ENCODE measurements at regions not wholly inside any gene's neighbourhood (a gene's known extent, or its start where the extent isn't known, plus 50 kb on each side); places are given as distances from the start of the nearest gene placed in this dataset.

DNA sequence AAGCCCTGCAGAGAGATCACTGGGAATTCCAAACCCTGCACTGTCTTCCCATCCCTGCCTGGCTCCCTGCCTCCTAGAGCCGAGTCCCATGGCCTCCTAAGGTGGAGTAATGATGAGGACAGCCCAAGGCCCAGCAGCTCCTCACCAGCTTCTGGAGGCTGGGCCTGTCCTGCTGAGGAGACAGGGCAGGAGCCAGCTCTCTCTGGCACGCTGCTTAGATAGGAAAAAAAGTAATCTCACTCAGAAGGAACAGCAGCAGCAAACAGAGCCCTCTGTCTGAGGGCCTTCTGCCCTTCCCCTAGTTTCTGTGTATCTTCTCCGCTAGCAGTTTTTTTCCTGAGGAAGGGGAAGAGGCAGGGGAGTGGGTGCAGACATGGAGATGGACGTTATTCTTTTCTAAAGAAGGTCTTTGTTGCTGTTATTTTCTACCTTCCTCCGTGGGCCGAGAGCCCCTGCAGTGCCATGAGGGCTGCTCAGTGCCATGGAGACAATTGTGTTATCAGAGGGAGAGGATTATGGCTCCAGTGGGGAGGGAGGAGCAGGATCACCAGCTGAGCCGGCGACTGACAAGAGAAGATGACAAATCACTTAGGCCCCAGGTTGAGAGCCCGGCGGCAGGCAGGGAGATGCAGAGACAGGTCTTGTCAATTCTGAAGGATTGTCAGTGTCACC, 315.3 kb downstream of the BUD13 start:
- DNase-seq (ENCODE audit: low read depth in 3 of 3, low spot score in 2 of 3): no peak

DNA sequence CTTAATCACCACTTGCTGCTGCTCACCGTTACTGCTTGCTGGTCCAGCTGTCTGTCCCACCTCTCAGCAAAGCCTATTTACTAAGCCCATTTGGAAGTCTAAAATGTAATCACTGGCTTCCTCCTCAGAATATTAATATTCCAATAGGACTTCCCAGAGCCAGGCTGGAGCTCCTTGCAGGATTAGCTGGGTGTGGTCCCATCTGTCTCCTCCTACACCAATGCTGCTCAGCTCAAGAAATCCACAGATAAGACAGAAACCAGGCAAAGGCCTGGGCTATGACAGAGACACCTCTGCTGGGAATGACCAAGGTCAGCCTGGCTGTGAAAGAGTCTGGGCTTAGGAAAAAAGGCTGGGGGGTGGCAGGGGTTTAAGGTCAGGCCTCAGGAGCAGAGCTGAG, 317.8 kb downstream of the BUD13 start:
- DNase-seq (ENCODE audit: low read depth in 3 of 3, low spot score in 2 of 3): no peak

DNA sequence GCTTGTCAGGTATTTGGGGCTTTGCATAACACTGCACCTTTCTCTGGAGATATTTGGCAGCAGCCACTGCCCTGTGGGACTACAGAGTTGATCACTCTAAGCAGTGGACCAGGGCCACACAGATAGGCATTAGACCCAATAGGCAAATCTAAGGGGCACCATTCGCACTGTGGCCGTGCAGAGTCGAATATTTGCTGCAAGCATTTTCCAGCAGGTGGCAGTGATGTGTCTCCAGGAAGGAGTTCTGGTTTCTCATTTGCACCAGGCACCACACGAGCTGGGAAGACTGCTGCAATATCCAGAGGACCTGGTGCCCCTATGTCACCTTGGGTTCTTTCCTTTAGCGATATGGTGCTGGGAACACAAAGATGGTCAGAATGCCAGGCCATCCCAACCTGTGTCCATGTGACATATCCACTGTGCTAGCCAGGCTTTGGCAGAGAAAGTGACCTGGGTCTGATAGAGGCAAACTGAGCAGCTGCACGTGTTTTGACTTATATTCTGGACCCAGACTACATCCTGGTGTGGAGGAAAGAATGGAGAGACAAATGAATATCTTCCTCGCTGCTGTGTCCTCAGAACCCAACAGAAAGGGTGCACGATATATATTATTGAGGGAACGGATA, 318.7 kb downstream of the BUD13 start:
- no peak for DNase-seq (ENCODE audit: low read depth in 3 of 3, low spot score in 2 of 3)

DNA sequence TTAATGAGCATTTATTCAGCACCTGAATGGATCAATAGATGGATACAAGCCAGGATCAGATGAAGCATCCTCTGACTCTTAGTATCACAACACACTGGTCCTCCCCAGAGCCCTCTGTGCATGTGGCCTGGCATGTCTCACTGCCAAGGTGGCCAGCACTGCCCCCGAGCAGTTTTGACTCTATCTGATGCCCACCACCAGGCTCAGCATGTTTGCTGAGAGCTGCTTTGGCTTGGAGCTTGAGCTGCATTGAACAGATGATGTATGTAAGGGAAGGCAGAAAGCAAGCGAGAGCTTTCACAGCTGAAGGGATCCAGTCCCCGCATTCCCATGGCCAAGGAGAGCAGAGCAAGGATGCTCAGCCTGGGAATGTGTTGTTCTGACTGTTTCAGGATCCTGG, 320.3 kb downstream of the BUD13 start:
- no peak for DNase-seq (ENCODE audit: low read depth in 3 of 3, low spot score in 2 of 3)

DNA sequence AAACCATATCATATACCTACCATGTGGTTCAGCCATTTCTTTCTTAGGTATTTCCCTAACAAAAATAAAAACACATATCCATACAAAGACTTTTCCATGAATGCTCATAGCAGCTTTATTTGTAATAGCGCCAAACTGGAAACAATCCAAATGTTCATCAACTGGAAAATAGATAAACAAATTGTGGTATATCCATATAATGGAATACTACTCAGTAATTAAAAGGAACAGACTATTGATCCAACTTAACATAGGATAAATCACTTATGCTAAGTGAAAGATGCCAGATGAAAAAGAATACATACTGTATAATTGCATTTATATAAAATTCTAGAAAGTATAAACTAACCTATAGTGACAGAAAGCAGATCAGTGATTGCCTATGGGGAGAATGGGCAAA, 323.3 kb downstream of the BUD13 start:
- no peak for DNase-seq (ENCODE audit: low read depth in 3 of 3, low spot score in 2 of 3)

- no peak for DNase-seq (ENCODE audit: low read depth in 3 of 3, low spot score in 2 of 3)
Observed at GRCh38 chr11:116446048-116446941, 326.5 kb downstream of the BUD13 start.

DNA sequence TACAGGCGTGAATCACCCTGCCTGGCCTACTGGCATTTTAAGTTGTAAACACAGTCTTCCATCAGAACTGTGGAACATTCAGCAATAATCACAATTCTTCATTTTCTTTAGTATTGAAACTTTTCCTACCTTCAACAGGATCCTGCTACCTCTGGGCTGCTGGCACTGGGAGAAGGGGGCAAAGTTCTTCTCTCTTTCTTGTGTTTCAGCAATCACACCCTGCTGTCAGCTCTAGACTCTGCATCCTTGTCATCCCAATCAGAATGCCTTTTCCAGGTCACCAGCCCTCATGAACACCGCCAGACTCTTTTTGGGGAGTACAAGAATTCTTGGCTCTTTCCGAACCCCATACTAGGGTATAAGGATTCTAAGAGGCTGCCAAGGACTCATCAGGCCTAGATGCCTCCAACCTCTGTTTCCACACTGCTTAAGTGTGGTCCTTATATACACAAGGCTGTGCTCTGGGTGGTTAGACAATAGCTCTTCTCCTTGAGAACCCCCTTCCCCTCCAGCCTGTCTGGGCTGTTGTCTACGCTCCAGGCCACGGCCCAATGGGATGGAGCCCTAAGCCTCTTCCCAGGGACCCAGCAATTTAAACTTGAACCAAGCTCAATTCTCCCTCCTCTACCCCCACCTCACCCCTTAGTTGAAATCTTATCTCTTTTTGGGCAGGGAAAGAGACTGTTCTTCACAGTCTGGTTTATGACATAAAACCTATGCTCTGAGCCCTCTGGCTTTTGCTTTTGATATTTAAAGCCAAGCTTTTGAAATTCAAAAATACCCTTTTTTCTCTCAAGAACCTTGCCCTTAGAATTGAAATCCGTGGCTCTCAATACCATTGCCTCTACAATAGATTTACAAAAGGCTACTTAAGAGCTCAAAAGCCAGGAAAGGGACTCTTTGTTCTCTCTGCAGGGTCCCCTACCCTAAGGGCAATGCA, 327.4 kb downstream of the BUD13 start:
- no peak for DNase-seq (ENCODE audit: low read depth in 3 of 3, low spot score in 2 of 3)

DNA sequence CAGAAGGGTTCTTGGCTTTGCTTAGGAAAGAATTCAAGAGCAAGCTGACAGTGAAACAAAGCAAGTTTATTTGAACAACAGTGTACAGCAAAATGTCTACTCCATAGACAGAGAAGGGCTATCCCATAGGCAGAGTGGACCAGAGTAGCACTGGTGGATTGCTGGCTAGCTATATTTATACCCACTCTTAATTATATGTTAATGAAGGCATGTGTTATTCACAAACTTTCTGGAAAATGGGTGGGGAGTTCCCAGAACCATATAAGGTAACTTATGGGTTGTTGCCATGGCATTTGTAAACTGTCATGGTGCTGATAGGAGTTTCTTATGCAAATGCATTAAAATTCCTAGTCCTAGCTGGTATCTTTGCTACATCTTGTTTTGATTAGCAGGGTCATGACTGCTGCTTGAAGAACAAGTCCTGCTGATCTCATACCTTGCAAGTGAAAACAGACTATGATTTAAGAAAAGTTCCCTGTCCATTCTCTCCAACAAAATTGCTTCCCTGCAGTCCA, 330.5 kb downstream of the BUD13 start:
- no peak for DNase-seq (ENCODE audit: low read depth in 3 of 3, low spot score in 2 of 3)

- no peak for DNase-seq (ENCODE audit: low read depth in 3 of 3, low spot score in 2 of 3)
Observed at GRCh38 chr11:116439361-116439677, 333.5 kb downstream of the BUD13 start.

- DNase-seq (ENCODE audit: low read depth in 3 of 3, low spot score in 2 of 3): no peak
Observed at GRCh38 chr11:116438651-116439360, 334.0 kb downstream of the BUD13 start.

- no peak for DNase-seq (ENCODE audit: low read depth in 3 of 3, low spot score in 2 of 3)
Observed at GRCh38 chr11:116434986-116435385, 337.8 kb downstream of the BUD13 start.

DNA sequence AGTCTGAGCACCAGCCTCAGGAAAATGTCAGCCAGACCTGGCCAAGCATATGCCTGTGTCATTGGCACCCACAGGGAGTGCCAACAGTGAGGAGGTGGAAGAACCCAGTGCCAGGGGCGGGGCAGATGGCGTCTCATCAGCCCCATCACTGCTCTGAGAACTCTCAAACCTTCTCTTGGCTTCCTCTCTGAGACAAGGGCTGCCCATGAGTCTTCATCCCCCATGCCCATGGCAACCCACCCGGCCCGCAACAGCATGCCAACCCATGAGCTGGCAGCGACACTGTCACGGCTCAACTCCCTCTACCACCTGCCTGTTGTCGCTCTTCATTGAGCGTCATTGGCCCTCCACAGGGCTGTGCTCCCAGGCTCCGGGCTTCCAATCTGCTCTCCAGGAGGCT, 340.5 kb downstream of the BUD13 start:
- no peak for DNase-seq (ENCODE audit: low read depth in 3 of 3, low spot score in 2 of 3)

DNA sequence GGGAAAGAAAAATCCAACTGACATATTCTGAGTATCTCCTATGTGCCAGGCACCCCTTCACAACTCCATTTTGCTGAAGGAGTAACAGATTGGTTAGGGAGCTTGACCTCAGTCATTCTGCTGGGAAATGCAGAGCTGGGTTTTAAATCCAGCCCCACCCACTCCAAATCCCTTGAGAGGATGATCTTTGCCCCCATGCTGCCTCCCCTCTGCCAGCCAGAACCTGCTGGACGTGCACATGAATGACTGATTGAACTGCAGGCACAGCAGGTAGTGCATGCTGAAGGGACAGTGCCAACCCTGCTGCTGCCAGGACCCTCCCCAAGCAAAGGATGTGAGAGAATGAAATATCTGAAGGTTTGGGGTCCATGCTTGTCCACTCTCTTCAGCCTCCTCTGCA, 340.9 kb downstream of the BUD13 start:
- DNase-seq (ENCODE audit: low read depth in 3 of 3, low spot score in 2 of 3): no peak

GRCh38 chr11:116428638-116428975, 344.2 kb downstream of the BUD13 start:
- DNase-seq (ENCODE audit: low read depth in 3 of 3, low spot score in 2 of 3): no peak

GRCh38 chr11:116427903-116428637, 344.7 kb downstream of the BUD13 start:
- DNase-seq (ENCODE audit: low read depth in 3 of 3, low spot score in 2 of 3): no peak

DNA sequence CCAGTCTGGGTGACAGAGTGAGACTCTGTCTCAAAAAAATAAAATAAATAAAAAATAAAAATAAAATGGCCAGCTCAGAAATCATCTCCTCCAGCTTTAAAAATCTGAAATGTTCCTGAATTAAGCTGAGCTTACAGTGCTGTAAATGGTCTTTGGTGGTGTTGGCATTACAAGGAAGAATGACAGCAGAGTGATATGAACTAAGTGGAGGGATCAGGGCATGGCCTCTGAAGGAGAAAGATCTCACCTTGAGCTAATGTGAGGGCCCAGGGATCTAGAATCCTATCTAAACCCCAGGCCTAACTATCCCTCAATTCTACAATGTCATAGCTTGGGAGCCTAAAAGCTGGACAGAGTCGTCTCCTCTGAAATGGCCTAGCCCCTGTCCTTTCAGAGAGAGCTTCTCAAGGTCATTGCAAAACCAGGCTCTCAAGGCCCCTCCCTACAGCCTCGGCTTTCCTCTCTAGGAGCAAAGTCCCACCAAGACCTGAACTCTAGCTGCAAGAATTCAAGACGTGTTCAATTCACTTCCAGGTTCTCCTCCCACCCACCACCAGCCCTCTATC, 345.4 kb downstream of the BUD13 start:
- no peak for DNase-seq (ENCODE audit: low read depth in 3 of 3, low spot score in 2 of 3)

DNA sequence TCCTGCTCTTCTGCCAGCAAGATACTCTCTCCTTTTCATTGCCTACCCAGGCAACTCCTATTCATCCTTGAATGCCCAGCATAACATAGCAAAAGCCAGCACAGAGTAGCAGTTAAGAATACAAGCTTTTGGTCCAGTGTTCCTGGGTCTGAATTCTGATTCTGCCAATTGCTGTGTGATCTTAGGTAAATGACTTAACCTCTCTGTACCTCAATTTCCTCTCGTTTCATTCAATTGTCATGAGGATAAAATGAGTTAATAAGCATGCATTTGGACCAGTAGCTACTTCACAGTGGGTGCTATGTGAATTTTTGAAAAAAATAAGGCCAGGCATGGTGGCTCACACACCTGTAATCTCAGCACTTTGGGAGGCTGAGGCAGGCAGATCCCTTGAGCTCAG, 346.0 kb downstream of the BUD13 start:
- DNase-seq (ENCODE audit: low read depth in 3 of 3, low spot score in 2 of 3): no peak

DNA sequence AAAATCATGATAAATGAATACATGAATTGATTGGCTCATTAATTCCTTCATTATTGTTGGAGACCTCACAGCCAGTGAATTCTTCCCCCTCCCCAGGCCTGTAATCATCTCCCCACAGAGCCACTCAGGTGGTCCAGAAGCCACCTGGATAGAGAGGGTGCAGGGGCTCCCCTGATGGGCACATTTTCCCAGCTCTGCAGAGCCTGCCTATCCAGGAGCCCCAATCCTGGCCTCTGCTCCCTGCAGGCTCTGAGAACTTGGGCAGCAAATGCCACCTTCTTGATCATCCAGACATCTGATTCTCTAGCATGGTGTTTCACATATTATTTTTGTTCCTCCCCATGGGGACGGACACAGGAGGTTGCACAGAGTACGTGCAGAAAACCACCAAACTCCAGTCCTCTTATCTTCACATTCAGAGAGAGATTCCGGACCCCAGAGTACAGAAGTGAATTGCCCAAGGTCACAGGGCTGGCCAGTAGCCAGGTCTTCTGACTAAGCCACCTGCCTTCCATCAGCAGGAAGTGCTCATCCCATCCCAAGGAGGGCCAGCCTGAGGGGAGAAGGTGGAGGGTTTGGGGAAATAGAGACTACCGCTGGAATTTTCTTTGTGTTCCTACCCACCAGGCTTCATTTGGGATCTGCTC, 348.0 kb downstream of the BUD13 start:
- DNase-seq (ENCODE audit: low read depth in 3 of 3, low spot score in 2 of 3): no peak
